Bronchial epithelial cell (primary cell): ENCODE measurements at regions not wholly inside any gene's neighbourhood (a gene's known extent, or its start where the extent isn't known, plus 50 kb on each side); places are given as distances from the start of the nearest gene placed in this dataset.

ENCODE experiments used
- DNase-seq: peaks from one replicate; pipeline ENCODE4 v3.0.0-alpha.2; 2010; ENCODE audit warnings: low read depth
- FAIRE-seq: peaks from 2 replicates; lab custom pipeline; 2011; peaks lifted over from hg19 to GRCh38; lab: Jason Lieb, UNC
- H3K27me3 ChIP-seq: 2 replicates; pipeline ENCODE4 v1.5.1; 2011; ENCODE audit warnings: low read length; ENCODE audit not compliant: control insufficient read depth, insufficient read depth
- H3K36me3 ChIP-seq: 2 replicates; pipeline ENCODE4 v1.5.1; 2011; ENCODE audit warnings: low read length; ENCODE audit not compliant: control insufficient read depth, insufficient read depth
- H3K4me3 ChIP-seq: 2 replicates; pipeline ENCODE4 v1.5.1; 2011; ENCODE audit warnings: mild to moderate bottlenecking, low read depth, low read length, control low read depth
- CTCF ChIP-seq: IDR thresholded peaks from 2 replicates; pipeline ENCODE4 v1.5.1; 2011; ENCODE audit warnings: mild to moderate bottlenecking, moderate library complexity, low read length, control low read depth, inconsistent platforms; ENCODE audit not compliant: insufficient read depth, severe bottlenecking

GRCh38 chr11:95556011-95556341 lies 233.6 kb downstream of the FAM76B start:
- DNase-seq: no peak
- H3K36me3 ChIP-seq: no peaks in the 10 kb centered on the region
- FAIRE-seq: no peak
- no peak for TF ChIP-seq CTCF
- H3K27me3 ChIP-seq: no peaks in the 10 kb centered on the region
- no peak overlapping the region for H3K4me3 ChIP-seq

DNA sequence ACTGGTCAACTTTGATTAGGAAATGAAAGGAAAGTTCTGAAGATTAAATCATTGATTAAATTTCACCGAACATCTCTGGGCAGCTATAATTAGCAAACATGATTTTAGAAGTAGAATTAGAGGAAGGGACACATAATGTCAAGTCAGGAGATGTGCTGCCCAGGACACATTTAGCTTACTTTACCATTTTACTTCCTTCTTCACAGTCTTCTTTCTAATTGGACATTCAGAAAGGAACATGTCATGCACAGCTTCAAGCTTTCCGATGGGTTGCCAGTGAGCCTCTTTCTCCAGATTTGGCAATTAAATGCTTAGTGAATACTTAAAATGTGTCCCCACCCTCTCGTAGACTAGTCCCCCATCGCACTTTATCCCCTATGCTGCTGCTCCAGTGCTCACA lies 234.7 kb downstream of the FAM76B start:
- Histone ChIP-seq H3K4me3 (no peak overlapping the region), H3K27me3 (no peaks in the 10 kb centered on the region), H3K36me3 (no peaks in the 10 kb centered on the region)
- no peak for TF ChIP-seq CTCF
- FAIRE-seq: no peak
- no peak for DNase-seq

GRCh38 chr11:95549301-95549700 lies 240.3 kb downstream of the FAM76B start:
- no peaks in the 10 kb centered on the region for H3K36me3 ChIP-seq
- TF ChIP-seq CTCF: no peak
- no peak for DNase-seq
- no peaks in the 10 kb centered on the region for H3K27me3 ChIP-seq
- H3K4me3 ChIP-seq: no peak overlapping the region
- FAIRE-seq: no peak

GRCh38 chr11:95548416-95548815 lies 241.2 kb downstream of the FAM76B start:
- no peak for DNase-seq
- H3K36me3 ChIP-seq: no peaks in the 10 kb centered on the region
- H3K4me3 ChIP-seq: no peak overlapping the region
- FAIRE-seq: no peak
- H3K27me3 ChIP-seq: no peaks in the 10 kb centered on the region
- TF ChIP-seq CTCF: no peak

DNA sequence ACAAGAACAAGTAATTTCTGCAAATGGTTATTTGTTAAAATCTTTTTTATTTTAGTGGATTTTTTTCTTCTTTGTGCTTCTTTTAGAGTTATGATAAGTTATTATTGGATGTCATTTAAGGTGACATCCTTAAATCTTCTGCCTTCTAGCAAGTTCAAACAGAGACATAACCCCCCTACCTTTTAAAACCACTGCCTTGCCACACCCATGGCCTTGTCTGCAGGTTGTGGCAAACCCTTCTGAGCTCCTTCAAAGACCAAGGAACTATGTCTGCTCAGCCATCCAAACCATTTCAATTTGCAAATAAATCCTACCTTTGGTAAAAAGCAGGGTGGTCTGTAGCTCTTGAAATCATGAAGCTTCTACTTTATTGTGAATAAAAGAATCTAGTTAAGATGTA lies 241.6 kb downstream of the FAM76B start:
- Histone ChIP-seq H3K4me3 (no peak overlapping the region), H3K27me3 (no peaks in the 10 kb centered on the region), H3K36me3 (no peaks in the 10 kb centered on the region)
- DNase-seq: no peak
- TF ChIP-seq CTCF: no peak
- FAIRE-seq: no peak

DNA sequence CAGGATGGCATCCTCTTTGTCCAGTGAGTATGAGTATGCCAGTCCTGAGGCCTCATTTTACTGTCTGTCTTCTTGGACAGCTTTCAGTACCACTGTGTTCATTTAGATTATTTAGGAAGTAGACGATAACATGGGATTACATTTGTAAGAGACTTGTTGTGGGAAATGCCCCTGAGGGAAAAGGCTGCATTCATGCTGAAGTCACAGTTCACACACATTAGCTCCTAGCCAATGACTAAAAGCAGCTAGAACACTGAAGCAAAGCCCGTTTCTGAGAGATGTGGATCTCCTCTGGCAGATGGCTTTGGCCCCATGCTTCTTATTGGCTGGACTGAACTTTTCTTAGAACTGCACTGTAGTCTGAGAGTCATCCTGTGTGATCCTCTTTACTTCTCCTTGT lies 242.4 kb downstream of the FAM76B start:
- no peaks in the 10 kb centered on the region for H3K36me3 ChIP-seq
- DNase-seq (no peak), FAIRE-seq (no peak)
- no peak for TF ChIP-seq CTCF
- no peak overlapping the region for H3K4me3 ChIP-seq
- no peaks in the 10 kb centered on the region for H3K27me3 ChIP-seq
